ENCODE measurements at regions not wholly inside any gene's neighbourhood (a gene's known extent, or its start where the extent isn't known, plus 50 kb on each side); places are given as distances from the start of the nearest gene placed in this dataset.

DNA sequence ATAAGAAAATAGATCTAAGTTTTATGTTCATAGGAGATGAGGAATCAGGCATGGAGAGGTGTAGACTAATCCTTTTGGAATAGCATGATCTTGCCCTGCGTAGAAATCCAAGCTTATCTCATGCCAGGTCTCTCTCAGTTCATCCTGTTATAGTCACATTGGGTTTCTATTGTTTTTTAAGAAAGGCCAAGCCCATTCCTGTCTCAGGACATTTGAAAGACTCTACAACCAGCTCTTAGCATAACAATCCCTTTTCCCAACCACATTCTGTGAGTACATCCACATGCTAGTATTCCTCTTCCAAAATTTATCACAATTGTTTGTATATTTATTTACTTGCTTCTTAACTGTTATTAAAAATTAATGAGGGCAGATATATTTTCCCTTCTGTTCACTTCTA is 130.3 kb downstream of the MMUT start:
- TF ChIP-seq YY1 (IDR thresholded peaks at IDR 0.05; ENCODE audit: insufficient read depth, insufficient read length): no peak
- no peak for TF ChIP-seq SUZ12 (IDR thresholded peaks at IDR 0.05; ENCODE audit: extremely low read depth, insufficient read depth, insufficient read length)
- TF ChIP-seq ZNF274 (IDR thresholded peaks at IDR 0.05; ENCODE audit: low read depth, low read length): no peak

All from NT2/D1 (cell line).